Coronary artery (tissue), 2 donors: ENCODE measurements at regions not wholly inside any gene's neighbourhood (a gene's known extent, or its start where the extent isn't known, plus 50 kb on each side); places are given as distances from the start of the nearest gene placed in this dataset.

Experiments used
- DNase-seq: peaks from one replicate; pipeline ENCODE4 v3.0.0-alpha.2; 2017; ENCODE audit warnings: low spot score
- H3K27ac ChIP-seq, 2 donors: fragments of 200-600 bp; sonication (generic); one replicate each; pipeline ENCODE4 v1.5.1; 2016 to 2019
- H3K4me3 ChIP-seq: fragments of 200-600 bp; sonication (generic); 2 replicates; pipeline ENCODE4 v1.5.1; 2016; ENCODE audit warnings: mild to moderate bottlenecking, moderate library complexity
- CTCF ChIP-seq: fragments of 200-600 bp; sonication (generic); IDR thresholded peaks from one replicate; pipeline ENCODE4 v1.5.1; 2019; ENCODE audit warnings: antibody characterized with exemption

DNA sequence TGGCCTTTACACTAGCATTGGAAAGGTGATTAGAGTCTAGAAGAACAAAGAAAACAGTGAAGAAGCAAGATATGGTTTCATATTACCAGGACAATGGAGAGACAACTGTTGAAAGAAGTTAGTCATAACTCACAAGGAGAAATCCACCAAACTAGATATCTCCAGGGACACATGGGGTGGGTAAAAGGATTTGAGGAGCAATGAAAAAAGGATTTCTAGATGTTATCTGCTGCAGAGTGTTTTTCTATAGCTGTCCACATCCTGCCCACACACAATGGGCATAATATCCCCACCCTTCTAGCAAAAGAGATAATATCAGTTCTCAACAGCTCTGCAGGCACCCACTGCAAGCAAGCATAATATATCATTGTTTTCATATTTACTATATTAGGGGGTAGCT lies 303.1 kb downstream of the HAO1 start:
- DNase-seq = no peak
- TF ChIP-seq CTCF = no peak
- Histone ChIP-seq H3K27ac (no peak overlapping the region), H3K4me3 (no peak overlapping the region)

GRCh38 chr20:7650086-7650879 lies 290.0 kb downstream of the HAO1 start:
- DNase-seq = no peak
- Histone ChIP-seq H3K4me3 (no peak overlapping the region), H3K27ac (no peak overlapping the region)
- no peak for TF ChIP-seq CTCF

DNA sequence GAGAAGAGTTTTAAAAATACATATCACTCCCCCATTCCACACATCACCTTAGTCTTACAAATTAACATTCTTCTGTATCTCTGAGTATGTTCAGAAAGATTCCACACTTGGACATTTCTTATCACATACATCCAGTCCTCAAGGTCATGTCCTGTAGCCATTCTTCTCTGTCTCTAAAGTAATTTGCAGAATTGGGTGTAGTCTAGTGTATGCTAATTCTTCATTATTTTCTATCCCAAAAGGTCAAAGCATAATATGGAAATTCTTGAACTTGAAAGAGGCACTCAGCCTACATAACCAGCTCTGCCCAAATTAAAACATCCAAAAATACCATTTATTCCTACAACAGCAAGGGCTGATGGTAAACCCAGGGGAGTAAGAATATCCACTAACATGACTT lies 286.0 kb downstream of the HAO1 start:
- no peak for TF ChIP-seq CTCF
- no peak overlapping the region for H3K4me3 ChIP-seq
- H3K27ac ChIP-seq = no peak overlapping the region
- no peak for DNase-seq

DNA sequence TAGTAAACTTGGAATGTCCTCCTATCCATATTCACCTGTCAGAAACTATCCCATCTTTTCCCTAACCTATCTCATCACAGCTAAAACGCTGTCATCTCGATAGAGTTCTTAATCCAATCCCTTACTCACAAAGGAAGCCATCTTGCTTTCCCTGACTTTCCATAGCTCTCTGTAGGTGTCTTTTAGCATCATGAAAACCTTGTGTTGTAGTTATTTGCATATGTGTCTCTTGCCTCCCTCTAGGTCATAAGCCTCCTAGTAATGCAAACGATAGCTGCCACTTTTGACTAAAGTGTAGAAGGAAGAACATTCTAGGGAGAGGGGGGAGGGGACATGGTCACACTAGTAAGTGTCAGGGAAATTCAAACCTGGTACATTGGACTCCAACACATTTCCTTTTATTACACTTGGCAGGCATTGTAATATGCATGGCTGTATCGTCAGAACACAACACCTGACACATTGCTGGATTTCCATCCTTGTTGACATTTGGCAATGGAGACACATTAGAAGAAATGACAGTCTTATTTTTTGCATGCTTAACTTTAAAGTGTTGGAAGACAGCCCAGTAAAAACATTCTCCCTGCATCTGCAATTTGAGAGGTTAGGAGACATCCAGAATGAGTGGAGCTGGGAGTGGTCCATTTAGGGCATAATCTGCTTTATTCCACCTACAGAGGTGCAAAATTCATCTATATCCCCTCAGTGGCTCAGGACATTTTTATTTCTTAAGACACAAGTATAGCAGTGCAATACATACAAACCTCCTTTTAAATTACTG lies 283.4 kb downstream of the HAO1 start:
- no peak overlapping the region for H3K27ac ChIP-seq
- DNase-seq = no peak
- TF ChIP-seq CTCF = no peak
- no peak overlapping the region for H3K4me3 ChIP-seq

DNA sequence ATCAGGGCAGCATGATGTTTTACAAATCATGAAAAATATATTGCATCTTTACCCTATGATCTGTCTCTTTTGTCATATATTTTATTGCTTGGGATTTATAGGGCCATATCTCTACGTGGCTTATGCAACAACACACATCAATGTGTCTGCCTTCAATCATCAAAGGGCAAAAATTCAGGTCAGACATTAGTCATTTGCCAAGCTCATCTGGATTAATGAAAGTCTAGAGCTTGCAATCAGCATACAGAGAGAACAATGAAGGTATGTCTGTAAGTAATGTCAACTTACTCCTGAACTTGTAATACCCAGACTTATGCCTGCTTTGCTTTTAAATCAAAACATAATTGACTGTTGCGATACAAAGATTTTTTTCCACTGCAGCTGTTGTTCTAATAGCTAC lies 282.7 kb downstream of the HAO1 start:
- no peak for TF ChIP-seq CTCF
- no peak overlapping the region for H3K4me3 ChIP-seq
- no peak overlapping the region for H3K27ac ChIP-seq
- no peak for DNase-seq

GRCh38 chr20:7660165-7660564 lies 280.1 kb downstream of the HAO1 start:
- no peak for DNase-seq
- Histone ChIP-seq H3K4me3 (no peak overlapping the region), H3K27ac (no peak overlapping the region)
- no peak for TF ChIP-seq CTCF

DNA sequence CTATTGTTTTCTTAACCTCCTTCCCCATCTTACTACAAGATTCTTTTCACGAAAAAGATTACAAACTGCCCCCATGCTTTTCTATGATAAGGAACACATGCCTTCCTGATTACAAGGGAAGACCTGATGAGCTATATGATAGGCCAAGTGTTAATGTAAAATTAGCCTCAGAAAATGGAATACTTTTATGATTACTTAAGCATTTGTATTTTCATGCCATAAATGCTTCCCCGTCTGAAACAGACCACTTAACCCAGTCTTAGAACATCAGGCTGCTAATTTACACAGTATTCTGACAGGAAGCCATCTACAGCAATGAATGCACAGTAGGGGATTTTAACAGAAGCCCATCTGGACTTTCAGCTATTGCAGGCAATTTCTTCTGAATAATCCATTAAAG lies 274.9 kb downstream of the HAO1 start:
- TF ChIP-seq CTCF = no peak
- Histone ChIP-seq H3K4me3 (no peak overlapping the region), H3K27ac (no peak overlapping the region)
- DNase-seq = no peak
